ENCODE measurements at regions not wholly inside any gene's neighbourhood (a gene's known extent, or its start where the extent isn't known, plus 50 kb on each side); places are given as distances from the start of the nearest gene placed in this dataset.

DNA sequence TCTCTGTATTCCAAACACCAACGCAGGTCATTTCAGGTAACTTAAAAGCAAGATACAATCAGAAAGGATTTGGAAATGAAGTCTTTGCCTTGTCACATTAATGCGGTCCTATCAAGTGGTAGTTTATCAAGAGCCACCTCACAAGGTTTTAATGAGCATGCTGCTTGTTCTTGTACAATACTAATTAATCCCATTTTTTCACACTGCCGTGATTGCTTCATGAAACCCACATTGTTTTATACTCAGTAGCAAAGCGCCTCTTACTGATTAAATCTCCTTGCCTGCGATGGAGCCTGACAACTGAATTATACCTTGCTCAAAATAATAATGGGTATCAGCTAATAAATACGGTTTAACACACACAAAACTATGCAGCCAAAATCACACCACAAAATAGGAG, 234.1 kb upstream of the TSHZ2 start:
- TF ChIP-seq CTCF (IDR thresholded peaks at IDR 0.05; ENCODE audit: low read length) (no peak), EZH2phosphoT487 (IDR thresholded peaks at IDR 0.05; ENCODE audit: low read length) (no peak)

All from MM.1S (cell line).